MCF 10A (cell line): ENCODE measurements at regions not wholly inside any gene's neighbourhood (a gene's known extent, or its start where the extent isn't known, plus 50 kb on each side); places are given as distances from the start of the nearest gene placed in this dataset.
"Not testable (repeated sequence)": the region's sequence is repeated elsewhere in the genome, so short reads cannot be mapped to it uniquely, and the experiment has no call there.

Source experiments
- BruUV-seq: library from RNA; stranded (reverse); fragments of 400-500 nt; replicated peaks from 2 replicates; lab custom pipeline; 2021; lab: Mats Ljungman, UMichigan
- CTCF ChIA-PET: fragments of 300-600 bp; sonication (Branson Sonifier 250); formaldehyde crosslinking; extraction: SDS; loops from one replicate; lab custom pipeline; 2021; ENCODE audit warnings: antibody characterized with exemption, inconsistent platforms; lab: Yijun Ruan, JAX
- POLR2A ChIA-PET: fragments of 300-600, 350-650 bp; sonication (Branson Sonifier 250); formaldehyde crosslinking; extraction: SDS; loops from one replicate; lab custom pipeline; 2020; ENCODE audit warnings: antibody characterized with exemption, inconsistent platforms; lab: Yijun Ruan, JAX
- DNase-seq: peaks from one replicate; pipeline ENCODE4 v3.0.0-alpha.2; 2018; ENCODE audit not compliant: unreplicated experiment
- H3K27ac Mint-ChIP-seq: one replicate; pipeline ENCODE4 v1.8.0; 2022; ENCODE audit warnings: mild to moderate bottlenecking, low read depth, mixed read lengths; ENCODE audit not compliant: unreplicated experiment
- H3K27me3 Mint-ChIP-seq: one replicate; pipeline ENCODE4 v1.8.0; 2022; ENCODE audit warnings: mixed read lengths; ENCODE audit not compliant: insufficient read depth, unreplicated experiment
- H3K36me3 Mint-ChIP-seq: one replicate; pipeline ENCODE4 v1.8.0; 2022; ENCODE audit warnings: mild to moderate bottlenecking, moderate library complexity, mixed read lengths; ENCODE audit not compliant: insufficient read depth, unreplicated experiment
- H3K4me1 Mint-ChIP-seq: one replicate; pipeline ENCODE4 v1.8.0; 2022; ENCODE audit warnings: mixed read lengths; ENCODE audit not compliant: insufficient read depth, unreplicated experiment
- H3K4me3 Mint-ChIP-seq: one replicate; pipeline ENCODE4 v1.8.0; 2022; ENCODE audit warnings: mild to moderate bottlenecking, moderate library complexity, mixed read lengths; ENCODE audit not compliant: unreplicated experiment
- H3K9me3 Mint-ChIP-seq: one replicate; pipeline ENCODE4 v1.8.0; 2022; ENCODE audit warnings: mixed read lengths; ENCODE audit not compliant: unreplicated experiment
- intact Hi-C: fragments of 100-400 bp; cut with micrococcal nuclease; formaldehyde crosslinking; loops from 2 replicates; pipeline ENCODE4 v1.14.1; 2022
- TF ChIP-seq, protein P1 (sequence below): fragments of 200-600 bp; IDR thresholded peaks from one replicate; pipeline ENCODE4 v1.8.0; 2022; ENCODE audit warnings: antibody characterized with exemption, mild to moderate bottlenecking; ENCODE audit not compliant: unreplicated experiment

DNA sequence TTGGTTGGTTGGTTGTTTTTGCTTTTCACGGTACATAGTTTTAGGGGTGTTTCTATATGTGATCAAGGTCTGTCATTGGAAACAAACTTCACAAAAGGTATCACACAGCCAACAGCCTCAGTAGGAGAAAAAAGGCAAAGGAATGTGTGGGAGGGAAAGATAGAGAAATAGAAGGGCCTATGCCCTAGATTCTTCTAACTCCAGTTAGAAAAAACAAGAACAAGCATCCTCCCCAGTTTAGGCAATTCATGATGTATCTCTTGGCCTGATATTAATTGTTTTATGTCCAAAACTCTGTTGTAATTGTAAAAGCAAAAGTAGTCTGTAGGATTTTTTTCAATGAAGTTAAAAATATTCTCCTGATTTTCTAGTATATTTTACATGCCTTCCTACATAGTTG is 192.4 kb upstream of the EDNRA start:
- Mint-ChIP-seq H3K4me3 (no peak overlapping the region), H3K9me3 (peaks cover 5% of the 10 kb centered on the region), H3K27ac (no peak overlapping the region), H3K4me1 (peaks cover 13% of the 10 kb centered on the region), H3K36me3 (no peaks in the 10 kb centered on the region), H3K27me3 (no peaks in the 10 kb centered on the region)
- no peak for DNase-seq
- intact Hi-C loops: no loop called here
- ChIA-PET CTCF (interaction anchor here (1.4 kb wide), 1 partner anchor 127 kb away, joined by 4 read pairs; no protein-coding TSS in a partner anchor), POLR2A (no interaction called here)
- TF ChIP-seq, protein P1, sequence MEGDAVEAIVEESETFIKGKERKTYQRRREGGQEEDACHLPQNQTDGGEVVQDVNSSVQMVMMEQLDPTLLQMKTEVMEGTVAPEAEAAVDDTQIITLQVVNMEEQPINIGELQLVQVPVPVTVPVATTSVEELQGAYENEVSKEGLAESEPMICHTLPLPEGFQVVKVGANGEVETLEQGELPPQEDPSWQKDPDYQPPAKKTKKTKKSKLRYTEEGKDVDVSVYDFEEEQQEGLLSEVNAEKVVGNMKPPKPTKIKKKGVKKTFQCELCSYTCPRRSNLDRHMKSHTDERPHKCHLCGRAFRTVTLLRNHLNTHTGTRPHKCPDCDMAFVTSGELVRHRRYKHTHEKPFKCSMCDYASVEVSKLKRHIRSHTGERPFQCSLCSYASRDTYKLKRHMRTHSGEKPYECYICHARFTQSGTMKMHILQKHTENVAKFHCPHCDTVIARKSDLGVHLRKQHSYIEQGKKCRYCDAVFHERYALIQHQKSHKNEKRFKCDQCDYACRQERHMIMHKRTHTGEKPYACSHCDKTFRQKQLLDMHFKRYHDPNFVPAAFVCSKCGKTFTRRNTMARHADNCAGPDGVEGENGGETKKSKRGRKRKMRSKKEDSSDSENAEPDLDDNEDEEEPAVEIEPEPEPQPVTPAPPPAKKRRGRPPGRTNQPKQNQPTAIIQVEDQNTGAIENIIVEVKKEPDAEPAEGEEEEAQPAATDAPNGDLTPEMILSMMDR: no peak
- no TSS peak for BruUV-seq

DNA sequence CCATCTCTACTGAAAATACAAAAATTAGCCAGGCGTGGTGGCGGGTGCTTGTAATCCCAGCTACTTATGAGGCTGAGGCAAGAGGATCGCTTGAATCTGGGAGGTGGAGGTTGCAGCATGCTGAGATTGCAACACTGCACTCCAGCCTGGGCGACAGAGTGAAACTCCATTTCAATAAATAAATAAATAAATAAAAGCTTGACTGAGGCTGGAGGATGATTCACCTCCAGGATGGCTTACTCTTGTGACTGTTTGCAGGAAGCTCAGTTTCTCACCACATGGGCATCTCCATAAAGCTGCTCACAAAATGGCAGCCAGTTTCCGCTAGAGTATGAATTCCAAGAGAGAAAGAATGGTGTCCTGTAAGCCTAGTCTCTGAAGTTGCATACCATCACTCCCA is 191.7 kb upstream of the EDNRA start:
- BruUV-seq: no TSS peak
- TF ChIP-seq, protein P1: no peak
- H3K9me3 Mint-ChIP-seq: peaks cover 5% of the 10 kb centered on the region
- POLR2A ChIA-PET: no interaction called here
- intact Hi-C loops: no loop called here
- H3K27me3 Mint-ChIP-seq: no peaks in the 10 kb centered on the region
- CTCF ChIA-PET: interaction anchor here (0.6 to 1.4 kb wide), 2 partner anchors 128 to 181 kb away, joined by 3 to 4 read pairs; no protein-coding TSS in a partner anchor
- no peak overlapping the region for H3K27ac Mint-ChIP-seq
- peaks cover 13% of the 10 kb centered on the region for H3K4me1 Mint-ChIP-seq
- no peak overlapping the region for H3K4me3 Mint-ChIP-seq
- H3K36me3 Mint-ChIP-seq: no peaks in the 10 kb centered on the region
- peak; percentile 23 for DNase-seq

DNA sequence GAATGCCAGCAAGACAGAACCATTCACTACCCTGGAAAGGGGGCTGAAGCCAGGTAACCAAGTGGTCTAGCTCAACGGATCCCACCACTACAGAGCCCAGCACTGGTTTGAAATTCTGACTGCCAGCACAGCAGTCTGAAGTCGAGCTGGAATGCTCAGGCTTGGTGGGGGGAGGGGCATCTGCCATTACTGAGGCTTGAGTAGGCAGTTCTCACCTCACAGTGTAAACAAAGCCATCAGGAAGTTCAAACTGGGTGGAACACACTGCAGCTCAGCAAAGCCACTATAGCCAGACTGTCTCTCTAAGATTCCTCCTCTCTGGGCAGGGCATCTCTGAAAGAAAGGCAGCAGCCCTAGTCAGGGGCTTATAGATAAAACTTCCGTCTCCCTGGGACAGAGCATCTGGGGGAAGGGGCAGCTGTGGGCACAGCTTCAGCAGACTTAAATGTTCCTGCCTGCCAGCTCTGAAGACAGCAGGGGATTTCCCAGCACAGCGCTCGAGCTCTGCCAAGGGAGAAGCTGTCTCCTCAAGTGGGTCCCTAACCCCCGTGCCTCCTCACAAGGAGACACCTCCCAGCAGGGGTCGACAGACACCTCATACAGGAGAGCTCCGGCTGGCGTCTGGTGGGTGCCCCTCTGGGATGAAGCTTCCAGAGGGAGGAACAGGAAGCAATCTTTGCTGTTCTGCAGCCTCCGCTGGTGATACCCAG is 188.1 kb upstream of the EDNRA start:
- peak; percentile 9 for DNase-seq
- intact Hi-C loops, BruUV-seq, H3K4me3 Mint-ChIP-seq, H3K27me3 Mint-ChIP-seq, POLR2A ChIA-PET, H3K4me1 Mint-ChIP-seq, H3K36me3 Mint-ChIP-seq, H3K27ac Mint-ChIP-seq: not testable (repeated sequence)
- CTCF ChIA-PET: interaction anchor here (1.2 kb wide), 1 partner anchor 132 kb away, joined by 3 read pairs; no protein-coding TSS in a partner anchor
- H3K9me3 Mint-ChIP-seq: peaks cover 27% of the 10 kb centered on the region

DNA sequence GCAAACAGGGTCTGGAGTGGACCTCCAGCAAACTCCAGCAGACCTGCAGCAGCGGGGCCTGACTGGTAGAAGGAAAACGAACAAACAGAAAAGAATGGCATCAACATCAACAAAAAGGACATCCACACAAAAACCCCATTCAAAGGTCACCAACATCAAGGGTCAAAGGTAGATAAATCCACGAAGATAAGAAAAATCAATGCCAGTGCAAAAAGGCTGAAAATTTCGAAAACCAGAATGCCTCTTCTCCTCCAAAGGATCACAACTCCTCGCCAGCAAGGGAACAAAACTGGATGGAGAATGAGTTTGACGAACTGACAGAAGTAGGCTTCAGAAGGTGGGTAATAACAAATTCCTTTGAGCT is 187.6 kb upstream of the EDNRA start:
- DNase-seq, H3K4me3 Mint-ChIP-seq, H3K27ac Mint-ChIP-seq, intact Hi-C loops, H3K27me3 Mint-ChIP-seq, BruUV-seq, H3K4me1 Mint-ChIP-seq, H3K36me3 Mint-ChIP-seq, POLR2A ChIA-PET: not testable (repeated sequence)
- CTCF ChIA-PET: interaction anchor here (1.2 kb wide), 1 partner anchor 132 kb away, joined by 3 read pairs; no protein-coding TSS in a partner anchor
- peaks cover 27% of the 10 kb centered on the region for H3K9me3 Mint-ChIP-seq

DNA sequence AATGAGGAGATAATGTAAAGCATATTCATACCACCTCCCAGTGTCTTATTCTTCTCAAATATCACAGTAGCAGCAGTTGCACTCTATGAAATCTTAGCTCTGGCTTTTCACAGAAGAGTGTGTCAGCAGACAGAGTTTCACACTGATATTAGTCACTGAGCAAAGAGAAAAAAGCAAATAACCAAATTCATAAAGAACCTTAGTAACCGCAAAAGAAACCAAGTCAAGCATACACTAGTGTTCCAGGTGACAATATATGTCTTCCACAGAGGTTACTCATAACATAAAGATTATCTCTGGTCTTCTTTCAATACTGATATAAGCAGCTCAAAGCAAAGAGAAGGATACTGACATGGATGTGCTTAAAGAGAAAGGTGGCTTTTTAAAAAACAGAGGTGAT is 181.7 kb upstream of the EDNRA start:
- Mint-ChIP-seq H3K27me3 (no peaks in the 10 kb centered on the region), H3K4me1 (no peaks in the 10 kb centered on the region), H3K4me3 (no peak overlapping the region), H3K9me3 (peaks cover 27% of the 10 kb centered on the region), H3K36me3 (no peaks in the 10 kb centered on the region), H3K27ac (no peak overlapping the region)
- no TSS peak for BruUV-seq
- intact Hi-C loops: no loop called here
- TF ChIP-seq, protein P1: no peak
- DNase-seq: no peak
- ChIA-PET POLR2A (no interaction called here), CTCF (no interaction called here)
